ENCODE measurements at regions not wholly inside any gene's neighbourhood (a gene's known extent, or its start where the extent isn't known, plus 50 kb on each side); places are given as distances from the start of the nearest gene placed in this dataset.
A peak's percentile ranks its signal among the peaks of the same experiment; 100 is the strongest.

DNA sequence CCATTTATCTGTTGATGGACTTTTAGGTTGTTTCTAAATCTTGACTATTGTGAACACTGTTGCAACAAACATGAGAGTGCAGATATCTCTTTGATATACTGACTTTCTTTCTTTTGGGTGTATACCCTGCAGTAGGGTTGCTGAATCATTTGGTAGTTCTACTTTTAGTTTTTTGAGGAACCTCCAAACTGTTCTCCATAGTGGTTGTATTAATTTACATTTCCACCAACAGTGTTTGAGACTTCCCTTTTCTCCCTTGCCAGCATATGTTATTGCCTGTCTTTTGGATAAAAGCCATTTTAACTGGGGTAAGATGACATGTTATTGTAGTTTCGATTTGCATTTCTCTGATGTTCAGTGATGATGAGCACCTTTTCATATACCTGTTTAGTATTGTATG is 330.0 kb downstream of the DDX10 start:
- no peak overlapping the region for H3K4me3 ChIP-seq (ENCODE audit: low read depth, low read length)
- in situ Hi-C loops (cut with HindIII; ENCODE audit: low sequenced_read_pairs) = no loop called here
- TF ChIP-seq CTCF (IDR thresholded peaks at IDR 0.05; ENCODE audit: low read depth, low read length) = no peak
- no peak for DNase-seq (ENCODE audit: low read depth, low spot score)

DNA sequence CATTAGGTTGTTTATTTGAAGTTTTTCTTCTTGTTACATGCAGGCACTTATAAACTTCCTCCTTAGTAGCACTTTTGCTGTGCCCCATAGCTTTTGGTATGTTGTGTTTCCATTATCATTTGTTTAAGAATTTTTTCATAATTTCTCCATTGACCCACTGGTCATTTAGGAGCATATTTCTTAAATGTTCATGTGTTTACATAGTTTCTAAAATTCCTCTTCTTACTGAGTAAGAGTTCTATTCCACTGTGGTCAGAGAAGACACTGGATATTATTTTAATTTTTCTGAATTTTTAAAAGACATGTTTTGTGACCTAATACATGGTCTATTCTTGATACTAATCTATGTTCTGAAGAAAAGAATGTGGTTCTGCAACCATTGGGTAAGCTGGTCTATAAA is 333.0 kb downstream of the DDX10 start:
- H3K4me3 ChIP-seq (ENCODE audit: low read depth, low read length) = no peak overlapping the region
- DNase-seq (ENCODE audit: low read depth, low spot score) = no peak
- in situ Hi-C loops (cut with HindIII; ENCODE audit: low sequenced_read_pairs) = no loop called here
- no peak for TF ChIP-seq CTCF (IDR thresholded peaks at IDR 0.05; ENCODE audit: low read depth, low read length)

GRCh38 chr11:109000531-109000930 is 335.7 kb downstream of the DDX10 start:
- H3K4me3 ChIP-seq (ENCODE audit: low read depth, low read length) = no peak overlapping the region
- no peak for DNase-seq (ENCODE audit: low read depth, low spot score)
- no peak for TF ChIP-seq CTCF (IDR thresholded peaks at IDR 0.05; ENCODE audit: low read depth, low read length)
- in situ Hi-C loops (cut with HindIII; ENCODE audit: low sequenced_read_pairs) = no loop called here

DNA sequence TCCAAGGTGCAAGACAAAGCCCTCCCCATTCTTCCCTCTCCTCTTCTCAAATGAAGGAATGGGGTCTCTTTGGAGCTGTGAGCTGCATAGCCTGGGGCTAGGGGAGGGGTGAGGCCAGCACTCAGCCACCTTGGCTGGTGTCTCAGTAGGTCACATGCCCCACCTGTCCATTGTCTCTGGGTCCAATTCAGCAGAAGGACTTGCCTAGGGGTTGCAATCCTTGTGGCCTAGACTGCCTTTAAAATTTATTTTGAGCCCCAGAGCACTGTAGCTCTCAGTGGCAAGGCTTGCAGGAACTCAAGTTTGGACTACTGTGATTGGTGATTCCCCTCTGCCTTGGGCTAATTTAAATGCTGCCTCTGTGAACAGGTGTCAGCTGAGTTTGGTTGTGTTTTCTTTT is 336.7 kb downstream of the DDX10 start:
- no peak for DNase-seq (ENCODE audit: low read depth, low spot score)
- TF ChIP-seq CTCF (IDR thresholded peaks at IDR 0.05; ENCODE audit: low read depth, low read length) = no peak
- in situ Hi-C loops (cut with HindIII; ENCODE audit: low sequenced_read_pairs) = no loop called here

DNA sequence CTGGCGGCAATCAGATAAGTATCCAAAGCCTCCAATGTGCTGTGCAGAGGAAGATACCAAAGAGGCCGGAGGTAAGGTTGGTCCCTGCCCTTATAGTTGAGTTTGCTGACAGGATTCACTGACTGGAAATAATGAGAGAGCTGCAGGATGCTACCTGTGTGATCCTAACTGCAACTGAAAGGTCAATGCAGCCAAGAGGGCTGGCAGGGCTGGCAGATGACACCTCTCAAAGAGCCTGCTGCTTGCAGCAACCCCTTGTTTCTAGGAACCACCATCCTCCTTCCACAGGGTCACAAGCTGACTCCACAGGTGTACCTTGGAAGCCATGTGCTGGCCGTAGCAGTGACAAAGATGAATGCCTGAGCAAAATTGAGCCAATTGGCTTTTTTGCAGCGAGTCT is 348.1 kb downstream of the DDX10 start:
- DNase-seq (ENCODE audit: low read depth, low spot score) = no peak
- H3K4me3 ChIP-seq (ENCODE audit: low read depth, low read length) = no peak overlapping the region
- no peak for TF ChIP-seq CTCF (IDR thresholded peaks at IDR 0.05; ENCODE audit: low read depth, low read length)
- in situ Hi-C loops (cut with HindIII; ENCODE audit: low sequenced_read_pairs) = no loop called here

More for the DNA sequence above, 336.7 kb downstream of the DDX10 start:
- no peak overlapping the region for H3K4me3 ChIP-seq (ENCODE audit: low read depth, low read length)

DNA sequence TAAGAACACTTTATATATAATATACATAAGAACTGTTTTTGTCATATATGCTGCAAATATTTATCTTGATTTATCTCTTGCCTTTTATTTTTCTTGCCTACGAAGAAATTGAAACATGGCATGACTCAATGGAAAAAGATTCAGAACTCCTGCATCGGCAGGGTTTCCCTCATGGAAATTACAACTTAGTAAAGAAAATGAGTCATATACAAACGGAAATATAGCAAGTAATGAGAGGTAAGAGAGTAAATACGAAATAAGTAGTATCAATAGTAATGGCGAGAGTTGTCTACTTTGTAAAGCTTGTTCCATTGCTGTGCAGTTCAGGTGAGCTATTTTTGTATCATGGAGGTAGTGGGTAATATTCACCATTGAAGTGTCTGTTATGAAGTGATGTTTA is 350.4 kb downstream of the DDX10 start:
- no peak overlapping the region for H3K4me3 ChIP-seq (ENCODE audit: low read depth, low read length)
- in situ Hi-C loops (cut with HindIII; ENCODE audit: low sequenced_read_pairs) = no loop called here
- TF ChIP-seq CTCF (IDR thresholded peaks at IDR 0.05; ENCODE audit: low read depth, low read length) = no peak
- peak; percentile 84 for DNase-seq (ENCODE audit: low read depth, low spot score)

GRCh38 chr11:109016724-109017123 is 351.9 kb downstream of the DDX10 start:
- H3K4me3 ChIP-seq (ENCODE audit: low read depth, low read length) = no peak overlapping the region
- in situ Hi-C loops (cut with HindIII; ENCODE audit: low sequenced_read_pairs) = no loop called here
- no peak for DNase-seq (ENCODE audit: low read depth, low spot score)
- TF ChIP-seq CTCF (IDR thresholded peaks at IDR 0.05; ENCODE audit: low read depth, low read length) = no peak
